Tibial artery (tissue), 4 donors: ENCODE measurements at regions not wholly inside any gene's neighbourhood (a gene's known extent, or its start where the extent isn't known, plus 50 kb on each side); places are given as distances from the start of the nearest gene placed in this dataset.

Experiments
- DNase-seq, 2 donors: peaks; one replicate each; pipeline ENCODE4 v3.0.0-alpha.2; 2019
- H3K27ac ChIP-seq, 2 donors: fragments of 200-600 bp; sonication (generic) in 1 of 2; 1 replicate in 1 of 2; 2 replicates in 1 of 2; pipeline ENCODE4 v1.5.1; 2018 to 2019; ENCODE audit warnings: mild to moderate bottlenecking in 1 of 2
- H3K27me3 ChIP-seq, 2 donors: fragments of 200-600 bp; sonication (generic) in 1 of 2; one replicate each; pipeline versions ENCODE4 v1.5.1 to v1.6.0; 2016 to 2019
- H3K36me3 ChIP-seq, 3 donors: fragments of 200-600 bp; sonication (generic) in 2 of 3; one replicate each; pipeline ENCODE4 v1.5.1; 2016 to 2019; ENCODE audit warnings: mild to moderate bottlenecking in 2 of 3
- H3K4me1 ChIP-seq, 4 donors: fragments of 200-600 bp; sonication (generic) in 2 of 4; 1 replicate in 3 of 4; 2 replicates in 1 of 4; pipeline ENCODE4 v1.5.1; 2016 to 2019
- H3K4me3 ChIP-seq, 2 donors: fragments of 200-600 bp; sonication (generic) in 1 of 2; 1 replicate in 1 of 2; 2 replicates in 1 of 2; pipeline ENCODE4 v1.5.1; 2018 to 2019; ENCODE audit warnings: mild to moderate bottlenecking in 2 of 2
- H3K9me3 ChIP-seq, 3 donors: fragments of 200-600 bp; sonication (generic) in 1 of 3; one replicate each; pipeline ENCODE4 v1.5.1; 2016 to 2019
- intact Hi-C: fragments of 100-400 bp; cut with DNase I; formaldehyde crosslinking; loops from one replicate; pipeline ENCODE4 v1.15.0; 2023; ENCODE audit warnings: low total_unique reads
- TF ChIP-seq, protein P1 (sequence below), 2 experiments: fragments of 200-600 bp in 1 of 2; fragments of 450-650 bp in 1 of 2; IDR thresholded peaks; one replicate each; pipeline ENCODE4 v1.5.1; 2017 to 2019; ENCODE audit warnings: antibody characterized with exemption in 2 of 2, mild to moderate bottlenecking in 1 of 2, moderate library complexity in 1 of 2

- TF ChIP-seq, protein P1, sequence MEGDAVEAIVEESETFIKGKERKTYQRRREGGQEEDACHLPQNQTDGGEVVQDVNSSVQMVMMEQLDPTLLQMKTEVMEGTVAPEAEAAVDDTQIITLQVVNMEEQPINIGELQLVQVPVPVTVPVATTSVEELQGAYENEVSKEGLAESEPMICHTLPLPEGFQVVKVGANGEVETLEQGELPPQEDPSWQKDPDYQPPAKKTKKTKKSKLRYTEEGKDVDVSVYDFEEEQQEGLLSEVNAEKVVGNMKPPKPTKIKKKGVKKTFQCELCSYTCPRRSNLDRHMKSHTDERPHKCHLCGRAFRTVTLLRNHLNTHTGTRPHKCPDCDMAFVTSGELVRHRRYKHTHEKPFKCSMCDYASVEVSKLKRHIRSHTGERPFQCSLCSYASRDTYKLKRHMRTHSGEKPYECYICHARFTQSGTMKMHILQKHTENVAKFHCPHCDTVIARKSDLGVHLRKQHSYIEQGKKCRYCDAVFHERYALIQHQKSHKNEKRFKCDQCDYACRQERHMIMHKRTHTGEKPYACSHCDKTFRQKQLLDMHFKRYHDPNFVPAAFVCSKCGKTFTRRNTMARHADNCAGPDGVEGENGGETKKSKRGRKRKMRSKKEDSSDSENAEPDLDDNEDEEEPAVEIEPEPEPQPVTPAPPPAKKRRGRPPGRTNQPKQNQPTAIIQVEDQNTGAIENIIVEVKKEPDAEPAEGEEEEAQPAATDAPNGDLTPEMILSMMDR (IDR thresholded peaks at IDR 0.05), result no peak
- H3K4me3 ChIP-seq, result no peak overlapping the region
- no peak overlapping the region for H3K27ac ChIP-seq
- H3K27me3 ChIP-seq, result no peaks in the 10 kb centered on the region
- no peaks in the 10 kb centered on the region for H3K36me3 ChIP-seq
- no peaks in the 10 kb centered on the region for H3K9me3 ChIP-seq
- intact Hi-C loops, result no loop called here
- DNase-seq, result no peak
- peaks cover 0 to 12% (median 0%) of the 10 kb centered on the region in 4 donors for H3K4me1 ChIP-seq
Measured at GRCh38 chr4:185916231-185916630, 104.2 kb upstream of the SORBS2 start.

GRCh38 chr4:185916683-185917082, 104.7 kb upstream of the SORBS2 start:
- Histone ChIP-seq H3K27ac (no peak overlapping the region), H3K36me3 (no peaks in the 10 kb centered on the region), H3K27me3 (no peaks in the 10 kb centered on the region), H3K9me3 (no peaks in the 10 kb centered on the region), H3K4me3 (no peak overlapping the region), H3K4me1 (peaks cover 0 to 15% (median 0%) of the 10 kb centered on the region in 4 donors)
- TF ChIP-seq, protein P1 (IDR thresholded peaks at IDR 0.05), result no peak
- intact Hi-C loops, result no loop called here
- DNase-seq, result no peak

GRCh38 chr4:185919107-185919506, 107.1 kb upstream of the SORBS2 start:
- Histone ChIP-seq H3K27ac (no peak overlapping the region), H3K4me3 (no peak overlapping the region), H3K36me3 (no peaks in the 10 kb centered on the region), H3K4me1 (peaks cover 0 to 26% (median 3%) of the 10 kb centered on the region in 4 donors), H3K27me3 (no peaks in the 10 kb centered on the region), H3K9me3 (no peaks in the 10 kb centered on the region)
- no peak for DNase-seq
- TF ChIP-seq, protein P1 (IDR thresholded peaks at IDR 0.05), result no peak
- intact Hi-C loops, result no loop called here

GRCh38 chr4:185920171-185920570, 108.2 kb upstream of the SORBS2 start:
- TF ChIP-seq, protein P1 (IDR thresholded peaks at IDR 0.05), result no peak

GRCh38 chr4:185920691-185921260, 108.8 kb upstream of the SORBS2 start:
- TF ChIP-seq, protein P1 (IDR thresholded peaks at IDR 0.05), result no peak
- Histone ChIP-seq H3K4me1 (peaks cover 0 to 26% (median 3%) of the 10 kb centered on the region in 4 donors), H3K4me3 (no peak overlapping the region), H3K27ac (no peak overlapping the region), H3K36me3 (no peaks in the 10 kb centered on the region), H3K27me3 (no peaks in the 10 kb centered on the region), H3K9me3 (no peaks in the 10 kb centered on the region)
- no peak for DNase-seq
- intact Hi-C loops, result no loop called here

More at GRCh38 chr4:185920171-185920570, 108.2 kb upstream of the SORBS2 start:
- peaks cover 0 to 26% (median 3%) of the 10 kb centered on the region in 4 donors for H3K4me1 ChIP-seq
- H3K9me3 ChIP-seq, result no peaks in the 10 kb centered on the region
- no peaks in the 10 kb centered on the region for H3K27me3 ChIP-seq
- no peaks in the 10 kb centered on the region for H3K36me3 ChIP-seq
- H3K27ac ChIP-seq, result no peak overlapping the region
- no peak overlapping the region for H3K4me3 ChIP-seq
- no peak for DNase-seq
- intact Hi-C loops, result no loop called here
